ENCODE measurements at regions not wholly inside any gene's neighbourhood (a gene's known extent, or its start where the extent isn't known, plus 50 kb on each side); places are given as distances from the start of the nearest gene placed in this dataset.
A peak's percentile ranks its signal among the peaks of the same experiment; 100 is the strongest.
"Not testable (repeated sequence)": the region's sequence is repeated elsewhere in the genome, so short reads cannot be mapped to it uniquely, and the experiment has no call there.

GRCh38 chr14:76696791-76697190 is 64.5 kb upstream of the VASH1 start:
- peak; percentile 48 for DNase-seq (ENCODE audit: low read depth, low spot score)
- no peak overlapping the region for H3K27ac ChIP-seq

- DNase-seq (ENCODE audit: low read depth, low spot score), result no peak
- no peak overlapping the region for H3K27ac ChIP-seq
Measured at GRCh38 chr14:76697246-76697905, 63.9 kb upstream of the VASH1 start.

- no peak overlapping the region for H3K27ac ChIP-seq
- no peak for DNase-seq (ENCODE audit: low read depth, low spot score)
Measured at GRCh38 chr14:76698191-76698590, 63.1 kb upstream of the VASH1 start.

- DNase-seq (ENCODE audit: low read depth, low spot score), result no peak
- H3K27ac ChIP-seq, result no peak overlapping the region
Measured at GRCh38 chr14:76698631-76699030, 62.6 kb upstream of the VASH1 start.

- no peak for DNase-seq (ENCODE audit: low read depth, low spot score)
Measured at GRCh38 chr14:76699209-76699938, 61.9 kb upstream of the VASH1 start.

GRCh38 chr14:76699939-76700590 is 61.2 kb upstream of the VASH1 start:
- no peak overlapping the region for H3K27ac ChIP-seq
- no peak for DNase-seq (ENCODE audit: low read depth, low spot score)

More at GRCh38 chr14:76699209-76699938, 61.9 kb upstream of the VASH1 start:
- no peak overlapping the region for H3K27ac ChIP-seq

- DNase-seq (ENCODE audit: low read depth, low spot score), result no peak
- H3K27ac ChIP-seq, result no peak overlapping the region
Measured at GRCh38 chr14:76701436-76701835, 59.8 kb upstream of the VASH1 start.

GRCh38 chr14:76701981-76702380 is 59.3 kb upstream of the VASH1 start:
- DNase-seq (ENCODE audit: low read depth, low spot score), result no peak
- no peak overlapping the region for H3K27ac ChIP-seq

- no peak for DNase-seq (ENCODE audit: low read depth, low spot score)
Measured at GRCh38 chr14:76705214-76705613, 56.1 kb upstream of the VASH1 start.

GRCh38 chr14:76706207-76706606 is 55.1 kb upstream of the VASH1 start:
- DNase-seq (ENCODE audit: low read depth, low spot score); H3K27ac ChIP-seq: not testable (repeated sequence)

More at GRCh38 chr14:76705214-76705613, 56.1 kb upstream of the VASH1 start:
- no peak overlapping the region for H3K27ac ChIP-seq

- H3K27ac ChIP-seq, result no peak overlapping the region
- no peak for DNase-seq (ENCODE audit: low read depth, low spot score)
Measured at GRCh38 chr14:76706811-76707210, 54.5 kb upstream of the VASH1 start.

- H3K27ac ChIP-seq, result no peak overlapping the region
- no peak for DNase-seq (ENCODE audit: low read depth, low spot score)
Measured at GRCh38 chr14:76708028-76708427, 53.2 kb upstream of the VASH1 start.

- H3K27ac ChIP-seq, result no peak overlapping the region
- no peak for DNase-seq (ENCODE audit: low read depth, low spot score)
Measured at GRCh38 chr14:76708771-76709170, 52.5 kb upstream of the VASH1 start.

- DNase-seq (ENCODE audit: low read depth, low spot score), result no peak
- no peak overlapping the region for H3K27ac ChIP-seq
Measured at GRCh38 chr14:76710056-76711010, 50.9 kb upstream of the VASH1 start.
